AG09319 (cell line): ENCODE measurements at regions not wholly inside any gene's neighbourhood (a gene's known extent, or its start where the extent isn't known, plus 50 kb on each side); places are given as distances from the start of the nearest gene placed in this dataset.

ENCODE experiments used
- DNase-seq: peaks from one replicate; pipeline ENCODE4 v3.0.0-alpha.2; 2010; ENCODE audit warnings: low read depth; ENCODE audit errors: extremely low read depth
- TF ChIP-seq, protein P1 (sequence below): IDR thresholded peaks from 2 replicates; pipeline ENCODE4 v1.5.1; 2011; ENCODE audit warnings: low read depth, mild to moderate bottlenecking, inconsistent platforms, low read length, moderate library complexity

DNA sequence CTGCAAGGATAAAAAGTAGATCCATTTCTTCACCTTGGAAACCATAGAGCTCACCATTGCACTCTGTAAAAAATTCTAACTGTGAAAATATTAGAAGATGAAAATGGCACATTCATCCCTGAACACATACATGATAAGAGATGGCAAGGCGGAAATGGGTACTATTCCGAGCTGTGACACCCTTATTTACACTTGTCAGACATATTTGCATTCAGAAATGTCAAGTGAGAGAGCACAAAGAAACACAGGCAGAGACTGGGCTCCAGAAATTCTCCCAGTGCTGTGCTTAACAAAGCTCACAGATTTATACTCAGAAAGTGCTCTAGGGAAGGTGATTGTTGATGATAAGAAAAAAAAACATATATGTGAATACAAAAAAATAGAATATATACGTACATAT is 170.3 kb upstream of the PUM3 start:
- TF ChIP-seq, protein P1, sequence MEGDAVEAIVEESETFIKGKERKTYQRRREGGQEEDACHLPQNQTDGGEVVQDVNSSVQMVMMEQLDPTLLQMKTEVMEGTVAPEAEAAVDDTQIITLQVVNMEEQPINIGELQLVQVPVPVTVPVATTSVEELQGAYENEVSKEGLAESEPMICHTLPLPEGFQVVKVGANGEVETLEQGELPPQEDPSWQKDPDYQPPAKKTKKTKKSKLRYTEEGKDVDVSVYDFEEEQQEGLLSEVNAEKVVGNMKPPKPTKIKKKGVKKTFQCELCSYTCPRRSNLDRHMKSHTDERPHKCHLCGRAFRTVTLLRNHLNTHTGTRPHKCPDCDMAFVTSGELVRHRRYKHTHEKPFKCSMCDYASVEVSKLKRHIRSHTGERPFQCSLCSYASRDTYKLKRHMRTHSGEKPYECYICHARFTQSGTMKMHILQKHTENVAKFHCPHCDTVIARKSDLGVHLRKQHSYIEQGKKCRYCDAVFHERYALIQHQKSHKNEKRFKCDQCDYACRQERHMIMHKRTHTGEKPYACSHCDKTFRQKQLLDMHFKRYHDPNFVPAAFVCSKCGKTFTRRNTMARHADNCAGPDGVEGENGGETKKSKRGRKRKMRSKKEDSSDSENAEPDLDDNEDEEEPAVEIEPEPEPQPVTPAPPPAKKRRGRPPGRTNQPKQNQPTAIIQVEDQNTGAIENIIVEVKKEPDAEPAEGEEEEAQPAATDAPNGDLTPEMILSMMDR = no peak

DNA sequence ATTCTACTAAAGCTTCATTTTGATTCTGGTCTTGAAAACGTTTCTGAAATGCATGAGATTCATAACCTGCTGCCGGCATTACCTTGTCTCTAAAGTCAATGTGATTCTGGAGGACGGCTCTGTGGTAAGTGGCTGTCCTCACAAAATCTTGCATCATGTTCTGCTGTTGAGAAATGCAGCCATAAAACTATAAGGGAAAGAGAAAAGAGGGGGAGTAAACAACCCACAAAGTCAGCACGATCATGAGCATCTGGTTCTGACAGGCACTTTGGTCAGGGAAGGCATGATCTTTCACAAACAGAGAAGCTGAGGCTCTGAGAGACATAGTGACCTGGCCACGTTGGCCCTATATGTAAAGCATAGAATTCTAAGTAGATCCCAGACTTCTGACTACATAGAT is 168.9 kb upstream of the PUM3 start:
- DNase-seq = no peak
- TF ChIP-seq, protein P1 = no peak

More for the DNA sequence above, 170.3 kb upstream of the PUM3 start:
- no peak for DNase-seq

DNA sequence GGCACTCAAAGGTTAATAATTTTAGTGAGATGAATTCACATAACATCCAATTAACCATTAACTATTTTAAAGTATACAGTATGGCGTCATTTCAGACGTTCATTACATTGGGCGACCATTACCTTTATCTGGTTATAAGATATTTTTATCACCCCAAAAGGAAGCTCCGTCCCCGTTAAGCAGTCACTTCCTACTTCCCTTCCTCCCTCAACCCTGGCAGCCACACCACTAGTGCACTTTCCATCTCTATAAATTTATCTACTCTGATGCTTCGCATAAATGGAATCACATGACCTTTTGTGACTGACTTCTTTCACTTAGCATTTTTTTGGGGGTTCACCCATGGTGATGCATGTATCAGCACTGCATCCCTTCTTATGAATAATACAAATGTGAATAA is 168.3 kb upstream of the PUM3 start:
- no peak for DNase-seq
- TF ChIP-seq, protein P1 = no peak

DNA sequence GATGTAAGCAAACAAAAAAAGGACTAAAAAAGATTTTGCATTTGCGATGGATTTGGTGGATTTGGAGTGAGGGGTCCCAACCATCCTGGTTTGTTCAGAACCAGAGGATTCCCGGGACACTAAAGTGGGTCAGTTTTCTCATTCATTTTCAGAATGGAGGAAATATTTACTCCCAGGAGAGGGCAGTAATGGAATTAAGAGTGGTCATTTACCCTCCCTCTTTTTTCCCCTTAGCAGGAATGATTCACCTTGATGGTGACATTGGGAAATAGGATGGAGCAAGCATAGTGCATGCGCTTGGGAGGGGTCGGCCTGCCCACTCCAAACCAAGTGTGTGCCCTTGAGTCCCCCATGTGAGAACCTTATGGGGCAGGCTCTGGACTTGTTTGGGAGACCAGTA is 164.2 kb upstream of the PUM3 start:
- TF ChIP-seq, protein P1 = no peak
- DNase-seq = no peak

DNA sequence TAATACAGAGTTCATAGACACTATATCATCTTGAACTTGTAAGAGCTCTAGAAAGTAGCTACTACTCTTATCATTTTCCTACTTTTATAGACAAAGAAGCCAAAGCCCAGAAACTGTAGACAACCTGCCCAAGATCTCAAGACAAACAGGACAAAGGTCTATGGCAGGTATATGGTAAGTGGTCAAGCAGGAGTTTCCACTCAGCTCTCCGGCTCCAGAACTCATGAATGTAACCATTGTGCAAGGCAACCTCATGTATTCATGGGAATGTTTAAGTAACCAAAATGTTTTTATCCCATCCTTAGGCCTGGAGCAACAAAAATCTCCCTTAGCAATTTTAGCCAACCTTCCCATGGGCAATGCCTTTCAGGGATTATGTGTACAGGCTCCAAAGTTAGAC is 163.4 kb upstream of the PUM3 start:
- no peak for DNase-seq

DNA sequence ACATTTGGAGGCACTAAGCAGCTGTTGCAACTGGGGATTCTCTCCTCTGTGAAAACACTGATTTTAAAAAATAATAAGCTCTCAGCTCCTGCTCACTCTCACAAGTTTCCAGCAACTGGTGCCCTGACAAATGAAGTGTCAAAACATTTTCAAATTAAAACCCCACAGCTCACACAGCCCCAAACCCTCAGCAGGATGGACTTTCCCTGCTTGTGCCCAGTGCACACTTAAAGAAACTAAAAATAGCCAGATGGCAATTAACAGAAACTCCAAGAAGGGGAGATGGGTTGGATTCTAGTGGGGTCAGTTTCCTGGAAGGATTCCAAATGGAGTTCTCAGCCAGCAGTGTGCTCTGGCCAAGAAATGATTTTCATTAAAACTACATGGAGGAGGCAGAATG is 163.0 kb upstream of the PUM3 start:
- TF ChIP-seq, protein P1 = no peak
- DNase-seq = no peak

More for the DNA sequence above, 163.4 kb upstream of the PUM3 start:
- TF ChIP-seq, protein P1 = no peak

DNA sequence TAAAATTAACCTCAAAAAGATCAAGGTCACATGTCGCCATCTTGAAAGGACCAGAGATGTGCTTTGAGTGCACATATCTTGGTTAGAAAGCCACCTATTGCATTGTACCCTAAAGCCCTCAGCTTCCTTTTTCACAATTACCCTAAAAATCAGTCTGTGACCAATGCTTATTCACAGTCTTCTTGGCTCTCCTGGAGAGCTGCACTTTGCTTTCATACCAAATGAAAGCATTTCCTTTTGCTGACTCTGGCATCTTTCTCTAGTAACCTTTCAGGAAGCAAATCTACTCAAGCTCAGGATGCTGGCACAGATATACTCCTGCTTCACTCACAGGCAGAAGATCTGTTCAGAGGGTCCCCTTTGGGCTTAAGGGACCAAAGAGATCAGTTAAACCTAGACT is 160.7 kb upstream of the PUM3 start:
- DNase-seq = no peak
- TF ChIP-seq, protein P1 = no peak

DNA sequence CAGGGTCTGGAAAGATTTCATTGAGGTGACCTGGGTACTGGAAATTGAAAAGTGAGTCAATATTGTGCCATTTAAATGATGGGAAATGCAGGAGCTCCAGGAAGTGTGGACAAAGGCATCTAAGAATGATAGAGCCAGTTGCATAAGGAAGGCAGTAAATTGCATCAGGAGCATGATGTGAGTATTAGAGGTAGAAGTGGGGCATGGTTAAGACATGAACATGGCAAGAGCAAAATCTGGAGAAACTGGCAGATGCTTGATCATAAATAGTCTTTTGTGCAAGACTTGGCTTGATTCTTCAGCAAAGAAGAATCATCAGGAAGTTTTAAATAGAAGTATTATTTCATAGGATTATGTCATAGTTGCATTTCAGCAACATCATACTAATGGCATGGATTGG is 157.4 kb upstream of the PUM3 start:
- TF ChIP-seq, protein P1 = no peak
- no peak for DNase-seq
